Colonic mucosa (tissue), 4 donors: ENCODE measurements at regions not wholly inside any gene's neighbourhood (a gene's known extent, or its start where the extent isn't known, plus 50 kb on each side); places are given as distances from the start of the nearest gene placed in this dataset.

ENCODE experiments used
- DNase-seq: peaks from one replicate; pipeline ENCODE4 v3.0.0-alpha.2; 2020
- H3K27ac ChIP-seq: fragments of 200-600 bp; one replicate; pipeline ENCODE4 v1.8.0; 2021
- H3K27me3 ChIP-seq: fragments of 200-600 bp; one replicate; pipeline ENCODE4 v1.8.0; 2021
- H3K36me3 ChIP-seq: fragments of 200-600 bp; one replicate; pipeline ENCODE4 v1.8.0; 2021
- H3K4me1 ChIP-seq: fragments of 200-600 bp; one replicate; pipeline ENCODE4 v1.8.0; 2021; ENCODE audit warnings: mild to moderate bottlenecking
- H3K4me3 ChIP-seq: fragments of 200-600 bp; one replicate; pipeline ENCODE4 v1.8.0; 2021
- H3K9ac ChIP-seq, 2 donors: one replicate each; pipeline ENCODE4 v1.7.0; 2013; ENCODE audit warnings: control low read depth in 2 of 2, low read depth in 2 of 2, low read length in 2 of 2
- H3K9me3 ChIP-seq: fragments of 200-600 bp; one replicate; pipeline ENCODE4 v1.8.0; 2021
- CTCF ChIP-seq: fragments of 200-600 bp; IDR thresholded peaks from one replicate; pipeline ENCODE4 v1.8.0; 2022; ENCODE audit warnings: antibody characterized with exemption, mild to moderate bottlenecking
- intact Hi-C: fragments of 100-400 bp; cut with DNase I; formaldehyde crosslinking; loops from one replicate; pipeline ENCODE4 v1.14.1; 2022
- donor health status: healthy.
- donor health status: DM: no; HTN: no; CAD: no.
- donor health status: DM: no; HTN: no; CAD: no.

- no peak overlapping the region for H3K27ac ChIP-seq
- no peaks in the 10 kb centered on the region for H3K4me1 ChIP-seq
- intact Hi-C loops: no loop called here
These were observed 200.7 kb upstream of the PDE5A start for GRCh38 chr4:119829326-119829725.

DNA sequence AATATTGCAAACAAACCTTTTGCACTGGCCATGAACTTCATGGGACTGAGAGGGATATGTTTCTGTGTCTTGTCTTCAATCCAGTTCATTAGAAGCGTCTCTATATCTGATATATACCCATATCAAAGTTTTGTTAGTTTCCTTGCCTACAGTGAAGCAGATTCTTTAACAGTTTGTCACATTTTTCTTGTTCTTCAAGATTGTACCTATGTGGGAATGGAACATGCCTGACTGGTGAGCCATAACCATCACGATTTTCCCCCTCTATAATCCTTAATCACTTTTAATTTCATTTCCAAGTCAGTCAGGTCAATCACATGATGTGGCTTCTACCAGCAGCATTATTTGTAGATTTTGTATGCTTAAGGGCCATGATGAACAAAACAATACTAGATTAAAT, 197.1 kb upstream of the PDE5A start:
- DNase-seq: no peak
- H3K36me3 ChIP-seq: no peaks in the 10 kb centered on the region
- no peak overlapping the region for H3K27ac ChIP-seq
- H3K27me3 ChIP-seq: no peaks in the 10 kb centered on the region
- H3K4me3 ChIP-seq: no peak overlapping the region
- intact Hi-C loops: no loop called here
- no peak overlapping the region for H3K9ac ChIP-seq
- no peaks in the 10 kb centered on the region for H3K4me1 ChIP-seq
- H3K9me3 ChIP-seq: no peaks in the 10 kb centered on the region
- no peak for TF ChIP-seq CTCF

More at GRCh38 chr4:119829326-119829725, 200.7 kb upstream of the PDE5A start:
- Histone ChIP-seq H3K27me3 (no peaks in the 10 kb centered on the region), H3K9ac (no peak overlapping the region), H3K9me3 (no peaks in the 10 kb centered on the region), H3K4me3 (no peak overlapping the region), H3K36me3 (no peaks in the 10 kb centered on the region)
- DNase-seq: no peak
- no peak for TF ChIP-seq CTCF

DNA sequence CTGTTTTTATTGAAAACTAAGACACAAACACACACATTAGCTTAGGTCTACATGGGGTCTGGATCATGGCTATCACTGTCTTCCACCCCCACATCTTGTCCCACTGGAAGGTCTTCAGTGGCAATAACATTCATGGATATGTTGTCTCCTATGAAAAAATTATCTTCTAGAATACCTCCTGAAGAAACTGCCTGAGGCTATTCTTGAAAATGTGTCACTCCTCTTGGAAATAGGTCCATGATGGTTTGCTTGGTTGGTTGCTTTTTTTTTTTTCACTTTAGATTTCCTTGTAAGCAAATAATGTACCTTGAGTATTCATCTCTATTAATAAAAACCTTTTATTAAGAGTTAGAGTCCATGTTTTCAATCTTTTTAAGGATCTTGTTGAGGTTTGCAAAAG, 195.3 kb upstream of the PDE5A start:
- TF ChIP-seq CTCF: no peak
- no peaks in the 10 kb centered on the region for H3K36me3 ChIP-seq
- H3K27ac ChIP-seq: no peak overlapping the region
- H3K9ac ChIP-seq: no peak overlapping the region
- H3K9me3 ChIP-seq: no peaks in the 10 kb centered on the region
- no peaks in the 10 kb centered on the region for H3K27me3 ChIP-seq
- H3K4me1 ChIP-seq: no peaks in the 10 kb centered on the region
- DNase-seq: no peak
- intact Hi-C loops: no loop called here
- no peak overlapping the region for H3K4me3 ChIP-seq

DNA sequence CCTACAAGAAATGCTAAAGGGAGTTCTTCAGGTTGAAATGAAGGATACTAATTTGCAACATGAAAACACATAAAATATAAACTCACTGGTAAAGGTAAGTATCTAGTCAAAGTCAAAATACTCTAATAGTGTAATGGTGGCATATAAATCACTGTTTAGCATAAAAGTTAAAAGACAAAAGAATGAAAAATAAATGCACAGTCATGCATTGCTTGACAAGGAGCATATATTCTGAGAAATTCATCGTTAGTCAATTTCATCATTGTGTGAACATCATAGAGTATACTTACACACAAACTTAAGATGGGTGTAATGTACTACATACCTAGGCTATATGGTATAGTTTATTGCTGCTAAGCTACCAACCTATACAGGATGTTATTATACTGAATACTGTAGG, 194.4 kb upstream of the PDE5A start:
- intact Hi-C loops: no loop called here
- DNase-seq: no peak
- no peak overlapping the region for H3K27ac ChIP-seq
- no peaks in the 10 kb centered on the region for H3K4me1 ChIP-seq
- no peak overlapping the region for H3K4me3 ChIP-seq
- TF ChIP-seq CTCF: no peak
- H3K9ac ChIP-seq: no peak overlapping the region
- H3K36me3 ChIP-seq: no peaks in the 10 kb centered on the region
- no peaks in the 10 kb centered on the region for H3K27me3 ChIP-seq
- H3K9me3 ChIP-seq: no peaks in the 10 kb centered on the region

DNA sequence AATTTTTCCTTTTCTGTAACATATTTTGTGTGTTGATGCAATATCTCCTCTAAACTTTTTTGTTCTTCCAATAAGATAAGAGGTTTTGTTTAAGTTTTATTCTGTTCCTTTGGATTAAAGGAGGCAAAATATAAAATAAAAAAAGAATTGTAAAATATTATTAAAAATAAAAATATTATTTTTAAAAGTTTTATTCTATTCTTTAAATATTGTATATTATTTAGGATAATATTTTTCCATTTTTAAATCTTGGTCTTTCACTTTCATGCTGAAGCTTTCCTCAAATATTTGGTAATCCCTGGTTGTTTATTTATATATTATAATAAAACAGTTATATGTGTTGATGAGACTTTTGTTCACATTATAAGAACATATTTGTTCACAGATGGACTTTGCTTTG, 187.9 kb upstream of the PDE5A start:
- H3K27me3 ChIP-seq: no peaks in the 10 kb centered on the region
- intact Hi-C loops: no loop called here
- no peaks in the 10 kb centered on the region for H3K36me3 ChIP-seq
- H3K27ac ChIP-seq: no peak overlapping the region
- no peak overlapping the region for H3K4me3 ChIP-seq
- DNase-seq: no peak
- H3K9me3 ChIP-seq: no peaks in the 10 kb centered on the region
- H3K4me1 ChIP-seq: no peaks in the 10 kb centered on the region
- H3K9ac ChIP-seq: no peak overlapping the region
- TF ChIP-seq CTCF: no peak

DNA sequence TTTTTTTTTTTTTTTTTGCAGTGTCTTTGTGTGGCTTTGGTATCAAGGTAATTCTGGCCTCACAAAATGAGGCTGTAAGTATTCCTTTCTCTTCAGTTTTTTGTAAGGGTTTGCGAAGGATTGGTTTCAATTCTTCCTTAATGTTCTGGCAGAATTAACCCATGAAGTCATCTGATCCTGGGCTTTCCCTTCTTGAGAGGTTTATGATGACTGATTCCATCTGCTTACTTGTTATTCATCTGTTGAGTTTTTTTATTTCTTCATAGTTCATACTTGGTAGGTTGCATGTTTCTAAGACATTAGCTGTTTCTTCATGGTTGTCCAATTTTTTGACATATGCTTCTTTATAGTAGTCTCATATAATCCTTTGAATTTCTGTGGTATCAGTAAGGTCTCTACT, 181.4 kb upstream of the PDE5A start:
- Histone ChIP-seq H3K9ac (no peak overlapping the region), H3K27ac (no peak overlapping the region), H3K9me3 (no peaks in the 10 kb centered on the region), H3K4me1 (no peaks in the 10 kb centered on the region), H3K36me3 (no peaks in the 10 kb centered on the region), H3K4me3 (no peak overlapping the region), H3K27me3 (no peaks in the 10 kb centered on the region)
- intact Hi-C loops: no loop called here
- no peak for TF ChIP-seq CTCF
- DNase-seq: no peak
